HepG2 (cell line): ENCODE measurements at regions not wholly inside any gene's neighbourhood (a gene's known extent, or its start where the extent isn't known, plus 50 kb on each side); places are given as distances from the start of the nearest gene placed in this dataset.

Experiments used
- EZH2 ChIP-seq: conservative IDR thresholded peaks from 2 replicates; pipeline ENCODE4 v1.6.1; 2012; ENCODE audit warnings: mild to moderate bottlenecking, low read depth, low read length, moderate library complexity
- MED8 ChIP-seq: sonication (generic); formaldehyde crosslinking; IDR thresholded peaks from 2 replicates; pipeline ENCODE4 v1.8.1; 2023; ENCODE audit warnings: mild to moderate bottlenecking, missing genetic modification reagents; ENCODE audit not compliant: insufficient replicate concordance
- MXD3 ChIP-seq: IDR thresholded peaks from 2 replicates; pipeline ENCODE4 v1.6.1; 2016; ENCODE audit warnings: mild to moderate bottlenecking, missing biosample characterization, missing genetic modification reagents
- NFE2 ChIP-seq: sonication (generic); formaldehyde crosslinking; IDR thresholded peaks from 2 replicates; pipeline ENCODE4 v1.4.0; 2020; ENCODE audit warnings: missing genetic modification reagents
- PHB2 ChIP-seq: fragments of 450-650 bp; IDR thresholded peaks from 2 replicates; pipeline ENCODE4 v1.6.1; 2018; ENCODE audit not compliant: partially characterized antibody
- PITX1 ChIP-seq: sonication (generic); formaldehyde crosslinking; IDR thresholded peaks from 2 replicates; pipeline ENCODE4 v1.5.1; 2020; ENCODE audit warnings: mild to moderate bottlenecking, missing genetic modification reagents
- TARDBP ChIP-seq: sonication (generic); formaldehyde crosslinking; IDR thresholded peaks from 2 replicates; pipeline ENCODE4 v1.8.0; 2022; ENCODE audit warnings: mild to moderate bottlenecking, missing genetic modification reagents
- ZNF790 ChIP-seq: sonication (generic); formaldehyde crosslinking; IDR thresholded peaks from 2 replicates; pipeline ENCODE4 v1.8.0; 2022; ENCODE audit warnings: missing genetic modification reagents, mild to moderate bottlenecking, borderline replicate concordance
- ZSCAN21 ChIP-seq: sonication (generic); formaldehyde crosslinking; IDR thresholded peaks from 2 replicates; pipeline ENCODE4 v1.8.0; 2022; ENCODE audit warnings: mild to moderate bottlenecking, missing genetic modification reagents, moderate library complexity, borderline replicate concordance
- TF ChIP-seq, protein P1 (sequence below): sonication (generic); formaldehyde crosslinking; IDR thresholded peaks from 2 replicates; pipeline ENCODE4 v1.5.0; 2020; ENCODE audit warnings: mild to moderate bottlenecking, missing genetic modification reagents, moderate library complexity
- TF ChIP-seq, protein P2 (sequence below), 2 experiments: IDR thresholded peaks; 2 replicates each; pipeline ENCODE4 v1.6.1; 2011 to 2012; ENCODE audit warnings: low read length in 2 of 2, borderline replicate concordance in 1 of 2, low read depth in 1 of 2, mild to moderate bottlenecking in 1 of 2, moderate library complexity in 1 of 2
- TF ChIP-seq, protein P3 (sequence below): sonication (generic); formaldehyde crosslinking; IDR thresholded peaks from 2 replicates; pipeline ENCODE4 v1.4.0; 2020; ENCODE audit warnings: missing genetic modification reagents

DNA sequence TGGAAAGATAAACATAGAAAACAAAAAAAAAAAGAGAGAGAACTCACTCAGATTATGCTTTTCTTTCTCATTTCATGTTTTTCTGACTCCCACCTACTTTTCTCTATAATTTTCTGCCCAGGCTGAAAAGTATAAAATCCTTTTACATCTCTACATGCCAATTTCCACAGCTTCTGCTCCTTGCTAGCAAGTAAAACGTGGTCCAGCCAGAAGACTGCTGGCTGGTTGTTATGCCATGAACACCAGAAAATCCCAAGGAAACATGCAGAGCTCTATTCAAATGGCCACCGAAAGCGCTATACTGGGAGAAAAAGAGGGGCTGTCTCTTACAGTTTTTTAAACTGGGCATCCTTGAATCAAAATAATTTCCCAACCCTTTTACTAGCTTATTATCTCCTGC lies 512.8 kb upstream of the ID4 start:
- TF ChIP-seq, protein P1, sequence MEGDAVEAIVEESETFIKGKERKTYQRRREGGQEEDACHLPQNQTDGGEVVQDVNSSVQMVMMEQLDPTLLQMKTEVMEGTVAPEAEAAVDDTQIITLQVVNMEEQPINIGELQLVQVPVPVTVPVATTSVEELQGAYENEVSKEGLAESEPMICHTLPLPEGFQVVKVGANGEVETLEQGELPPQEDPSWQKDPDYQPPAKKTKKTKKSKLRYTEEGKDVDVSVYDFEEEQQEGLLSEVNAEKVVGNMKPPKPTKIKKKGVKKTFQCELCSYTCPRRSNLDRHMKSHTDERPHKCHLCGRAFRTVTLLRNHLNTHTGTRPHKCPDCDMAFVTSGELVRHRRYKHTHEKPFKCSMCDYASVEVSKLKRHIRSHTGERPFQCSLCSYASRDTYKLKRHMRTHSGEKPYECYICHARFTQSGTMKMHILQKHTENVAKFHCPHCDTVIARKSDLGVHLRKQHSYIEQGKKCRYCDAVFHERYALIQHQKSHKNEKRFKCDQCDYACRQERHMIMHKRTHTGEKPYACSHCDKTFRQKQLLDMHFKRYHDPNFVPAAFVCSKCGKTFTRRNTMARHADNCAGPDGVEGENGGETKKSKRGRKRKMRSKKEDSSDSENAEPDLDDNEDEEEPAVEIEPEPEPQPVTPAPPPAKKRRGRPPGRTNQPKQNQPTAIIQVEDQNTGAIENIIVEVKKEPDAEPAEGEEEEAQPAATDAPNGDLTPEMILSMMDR (CRISPR knock-in tag), result no peak
- no peak for TF ChIP-seq ZSCAN21 (CRISPR knock-in tag)
- TF ChIP-seq ZNF790 (CRISPR knock-in tag), result no peak
- no peak for TF ChIP-seq EZH2
- no peak for TF ChIP-seq NFE2 (CRISPR knock-in tag)
- TF ChIP-seq PHB2, result no peak
- TF ChIP-seq MXD3 (CRISPR knock-in tag), result no peak
- TF ChIP-seq, protein P2, sequence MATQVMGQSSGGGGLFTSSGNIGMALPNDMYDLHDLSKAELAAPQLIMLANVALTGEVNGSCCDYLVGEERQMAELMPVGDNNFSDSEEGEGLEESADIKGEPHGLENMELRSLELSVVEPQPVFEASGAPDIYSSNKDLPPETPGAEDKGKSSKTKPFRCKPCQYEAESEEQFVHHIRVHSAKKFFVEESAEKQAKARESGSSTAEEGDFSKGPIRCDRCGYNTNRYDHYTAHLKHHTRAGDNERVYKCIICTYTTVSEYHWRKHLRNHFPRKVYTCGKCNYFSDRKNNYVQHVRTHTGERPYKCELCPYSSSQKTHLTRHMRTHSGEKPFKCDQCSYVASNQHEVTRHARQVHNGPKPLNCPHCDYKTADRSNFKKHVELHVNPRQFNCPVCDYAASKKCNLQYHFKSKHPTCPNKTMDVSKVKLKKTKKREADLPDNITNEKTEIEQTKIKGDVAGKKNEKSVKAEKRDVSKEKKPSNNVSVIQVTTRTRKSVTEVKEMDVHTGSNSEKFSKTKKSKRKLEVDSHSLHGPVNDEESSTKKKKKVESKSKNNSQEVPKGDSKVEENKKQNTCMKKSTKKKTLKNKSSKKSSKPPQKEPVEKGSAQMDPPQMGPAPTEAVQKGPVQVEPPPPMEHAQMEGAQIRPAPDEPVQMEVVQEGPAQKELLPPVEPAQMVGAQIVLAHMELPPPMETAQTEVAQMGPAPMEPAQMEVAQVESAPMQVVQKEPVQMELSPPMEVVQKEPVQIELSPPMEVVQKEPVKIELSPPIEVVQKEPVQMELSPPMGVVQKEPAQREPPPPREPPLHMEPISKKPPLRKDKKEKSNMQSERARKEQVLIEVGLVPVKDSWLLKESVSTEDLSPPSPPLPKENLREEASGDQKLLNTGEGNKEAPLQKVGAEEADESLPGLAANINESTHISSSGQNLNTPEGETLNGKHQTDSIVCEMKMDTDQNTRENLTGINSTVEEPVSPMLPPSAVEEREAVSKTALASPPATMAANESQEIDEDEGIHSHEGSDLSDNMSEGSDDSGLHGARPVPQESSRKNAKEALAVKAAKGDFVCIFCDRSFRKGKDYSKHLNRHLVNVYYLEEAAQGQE (IDR thresholded peaks at IDR 0.05; ENCODE audit: borderline replicate concordance in 1 of 2, low read depth in 1 of 2, low read length in 2 of 2), result no peak
- no peak for TF ChIP-seq MED8 (CRISPR knock-in tag)
- no peak for TF ChIP-seq PITX1 (CRISPR knock-in tag)
- no peak for TF ChIP-seq TARDBP (CRISPR knock-in tag)
- TF ChIP-seq, protein P3, sequence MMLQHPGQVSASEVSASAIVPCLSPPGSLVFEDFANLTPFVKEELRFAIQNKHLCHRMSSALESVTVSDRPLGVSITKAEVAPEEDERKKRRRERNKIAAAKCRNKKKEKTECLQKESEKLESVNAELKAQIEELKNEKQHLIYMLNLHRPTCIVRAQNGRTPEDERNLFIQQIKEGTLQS, result no peak
